Fibroblast of lung (primary cell): ENCODE measurements at regions not wholly inside any gene's neighbourhood (a gene's known extent, or its start where the extent isn't known, plus 50 kb on each side); places are given as distances from the start of the nearest gene placed in this dataset.
A peak's percentile ranks its signal among the peaks of the same experiment; 100 is the strongest.

ENCODE experiments used
- DNase-seq, 2 donors: peaks; one replicate each; pipeline versions ENCODE4 v3.0.0 to v3.0.0-alpha.2; 2010; ENCODE audit warnings: low read depth in 2 of 2
- H2AFZ ChIP-seq: 2 replicates; pipeline ENCODE4 v1.5.1; 2012; ENCODE audit warnings: low read length, control low read depth, inconsistent platforms
- H3K27ac ChIP-seq: 2 replicates; pipeline ENCODE4 v1.5.1; 2011; ENCODE audit warnings: low read length, control low read depth; ENCODE audit not compliant: insufficient read depth
- H3K27me3 ChIP-seq: 2 replicates; pipeline ENCODE4 v1.5.1; 2011; ENCODE audit warnings: mild to moderate bottlenecking, low read length; ENCODE audit not compliant: control insufficient read depth, insufficient read depth
- H3K36me3 ChIP-seq: 2 replicates; pipeline ENCODE4 v1.5.1; 2011; ENCODE audit warnings: low read length; ENCODE audit not compliant: control insufficient read depth, insufficient read depth
- H3K4me1 ChIP-seq: 2 replicates; pipeline ENCODE4 v1.5.1; 2011; ENCODE audit warnings: low read length; ENCODE audit not compliant: control insufficient read depth, insufficient read depth; ENCODE audit errors: extremely low read depth
- H3K4me2 ChIP-seq: 2 replicates; pipeline ENCODE4 v1.5.1; 2011; ENCODE audit warnings: low read length, control low read depth; ENCODE audit not compliant: insufficient read depth; ENCODE audit errors: extremely low read depth
- H3K4me3 ChIP-seq, 4 experiments: fragments of 200-600 bp in 1 of 4; sonication (generic) in 1 of 4; replicated peaks in 1 of 4; 2 replicates each; pipeline ENCODE4 v1.5.1; 2011 to 2016; ENCODE audit warnings: low read length in 4 of 4, low read depth in 3 of 4, mild to moderate bottlenecking in 3 of 4, control low read depth in 2 of 4, inconsistent platforms in 1 of 4, mixed read lengths in 1 of 4; ENCODE audit not compliant: insufficient read depth in 1 of 4; ENCODE audit errors: control extremely low read depth in 1 of 4
- H3K79me2 ChIP-seq: 2 replicates; pipeline ENCODE4 v1.5.1; 2012; ENCODE audit warnings: mild to moderate bottlenecking, low read length, inconsistent platforms; ENCODE audit not compliant: control insufficient read depth, insufficient read depth
- H3K9ac ChIP-seq: 2 replicates; pipeline ENCODE4 v1.5.1; 2011; ENCODE audit warnings: mild to moderate bottlenecking, low read length, control low read depth; ENCODE audit not compliant: insufficient read depth
- H3K9me3 ChIP-seq: 2 replicates; pipeline ENCODE4 v1.5.1; 2012; ENCODE audit warnings: low read depth, low read length; ENCODE audit not compliant: control insufficient read depth, insufficient read depth
- H4K20me1 ChIP-seq: 2 replicates; pipeline ENCODE4 v1.5.1; 2011; ENCODE audit warnings: low read length; ENCODE audit not compliant: control insufficient read depth, insufficient read depth; ENCODE audit errors: extremely low read depth
- EZH2 ChIP-seq: IDR thresholded peaks from 2 replicates; pipeline ENCODE4 v1.5.1; 2012; ENCODE audit warnings: low read length, control low read depth, mild to moderate bottlenecking; ENCODE audit errors: missing control alignments
- TF ChIP-seq, protein P1 (sequence below), 2 donors: IDR thresholded peaks in 1 of 2; conservative IDR thresholded peaks in 1 of 2; 1 replicate in 1 of 2; 2 replicates in 1 of 2; pipeline ENCODE4 v1.5.1; 2011 to 2012; ENCODE audit warnings: low read length in 2 of 2, control low read depth in 1 of 2, inconsistent platforms in 1 of 2, low read depth in 1 of 2, mild to moderate bottlenecking in 1 of 2

DNA sequence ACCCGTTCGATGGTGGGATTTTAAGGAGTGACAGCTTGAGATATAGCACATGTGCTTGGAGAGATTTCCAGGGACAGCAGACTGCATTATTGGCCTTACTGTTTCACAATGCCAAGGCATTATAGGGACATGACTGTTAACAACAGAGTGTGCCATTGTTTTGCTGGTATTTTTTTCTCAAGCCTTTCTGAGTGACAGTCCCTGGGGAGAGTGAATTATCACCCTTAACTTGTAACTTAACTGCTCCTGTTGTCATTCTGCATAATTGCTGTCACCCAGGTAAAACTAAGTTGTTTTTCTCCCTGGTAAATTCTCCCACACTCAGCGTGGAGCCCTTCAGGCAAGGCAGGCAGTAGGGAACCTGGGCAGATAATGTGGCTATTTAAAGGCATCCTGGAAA, 989.2 kb upstream of the LCORL start:
- no peaks in the 10 kb centered on the region for H3K9me3 ChIP-seq
- no peak for DNase-seq
- no peak overlapping the region for H3K4me3 ChIP-seq
- H3K27me3 ChIP-seq: no peaks in the 10 kb centered on the region
- no peak overlapping the region for H3K9ac ChIP-seq
- H3K4me2 ChIP-seq: no peak overlapping the region
- H2AFZ ChIP-seq: no peak overlapping the region
- no peak overlapping the region for H3K27ac ChIP-seq
- TF ChIP-seq, protein P1, sequence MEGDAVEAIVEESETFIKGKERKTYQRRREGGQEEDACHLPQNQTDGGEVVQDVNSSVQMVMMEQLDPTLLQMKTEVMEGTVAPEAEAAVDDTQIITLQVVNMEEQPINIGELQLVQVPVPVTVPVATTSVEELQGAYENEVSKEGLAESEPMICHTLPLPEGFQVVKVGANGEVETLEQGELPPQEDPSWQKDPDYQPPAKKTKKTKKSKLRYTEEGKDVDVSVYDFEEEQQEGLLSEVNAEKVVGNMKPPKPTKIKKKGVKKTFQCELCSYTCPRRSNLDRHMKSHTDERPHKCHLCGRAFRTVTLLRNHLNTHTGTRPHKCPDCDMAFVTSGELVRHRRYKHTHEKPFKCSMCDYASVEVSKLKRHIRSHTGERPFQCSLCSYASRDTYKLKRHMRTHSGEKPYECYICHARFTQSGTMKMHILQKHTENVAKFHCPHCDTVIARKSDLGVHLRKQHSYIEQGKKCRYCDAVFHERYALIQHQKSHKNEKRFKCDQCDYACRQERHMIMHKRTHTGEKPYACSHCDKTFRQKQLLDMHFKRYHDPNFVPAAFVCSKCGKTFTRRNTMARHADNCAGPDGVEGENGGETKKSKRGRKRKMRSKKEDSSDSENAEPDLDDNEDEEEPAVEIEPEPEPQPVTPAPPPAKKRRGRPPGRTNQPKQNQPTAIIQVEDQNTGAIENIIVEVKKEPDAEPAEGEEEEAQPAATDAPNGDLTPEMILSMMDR (conservative IDR thresholded peaks at IDR 0.05 in 1 of 2, IDR thresholded peaks at IDR 0.05 in 1 of 2; ENCODE audit: low read depth in 1 of 2, low read length in 2 of 2): no peak
- TF ChIP-seq EZH2: no peak
- H4K20me1 ChIP-seq: no peaks in the 10 kb centered on the region
- H3K4me1 ChIP-seq: no peaks in the 10 kb centered on the region
- no peaks in the 10 kb centered on the region for H3K36me3 ChIP-seq
- H3K79me2 ChIP-seq: no peaks in the 10 kb centered on the region

DNA sequence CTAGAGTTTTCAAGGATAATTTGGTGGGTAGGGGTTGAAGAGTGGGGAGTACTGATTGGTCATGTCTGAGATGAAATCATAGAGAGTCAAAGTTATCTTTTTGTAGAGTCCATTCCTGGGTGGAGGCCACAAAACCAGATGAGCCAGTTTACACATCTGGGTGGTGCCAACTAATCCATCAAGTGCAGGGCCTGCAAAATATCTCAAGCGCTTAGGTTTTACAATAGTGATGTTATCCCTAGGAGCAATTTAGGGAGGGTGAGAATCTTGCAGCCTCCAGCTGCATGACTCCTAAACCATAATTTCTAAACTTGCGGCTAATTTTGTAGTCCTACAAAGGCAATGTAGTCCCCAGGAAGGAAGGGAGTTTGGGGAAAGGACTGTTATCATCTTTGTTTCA, 988.3 kb upstream of the LCORL start:
- H3K27ac ChIP-seq: no peak overlapping the region
- H3K9me3 ChIP-seq: no peaks in the 10 kb centered on the region
- H3K9ac ChIP-seq: no peak overlapping the region
- no peak overlapping the region for H2AFZ ChIP-seq
- no peak overlapping the region for H3K4me2 ChIP-seq
- H3K79me2 ChIP-seq: no peaks in the 10 kb centered on the region
- TF ChIP-seq, protein P1 (conservative IDR thresholded peaks at IDR 0.05 in 1 of 2, IDR thresholded peaks at IDR 0.05 in 1 of 2; ENCODE audit: low read depth in 1 of 2, low read length in 2 of 2): no peak
- TF ChIP-seq EZH2: no peak
- H3K27me3 ChIP-seq: no peaks in the 10 kb centered on the region
- no peaks in the 10 kb centered on the region for H3K36me3 ChIP-seq
- no peak for DNase-seq
- H3K4me3 ChIP-seq: no peak overlapping the region
- no peaks in the 10 kb centered on the region for H4K20me1 ChIP-seq
- H3K4me1 ChIP-seq: no peaks in the 10 kb centered on the region

DNA sequence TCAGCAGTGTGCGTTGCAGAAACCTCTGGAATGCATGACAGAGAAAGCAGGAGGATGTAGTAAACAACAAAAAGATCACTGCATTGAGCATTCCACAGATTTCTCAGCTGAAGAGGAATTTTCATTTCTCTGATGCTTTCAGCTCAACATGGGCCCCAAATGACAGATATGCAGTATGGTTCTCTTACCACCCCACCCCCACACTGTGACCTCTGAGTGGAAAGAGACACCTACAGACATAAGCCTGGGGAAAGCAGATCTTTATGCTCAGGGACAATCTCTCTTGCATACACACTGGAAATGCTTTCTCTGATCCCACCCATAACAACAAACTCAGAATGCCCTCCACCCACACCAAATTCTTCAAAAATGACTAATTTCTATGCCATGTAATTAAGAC, 983.7 kb upstream of the LCORL start:
- Histone ChIP-seq H3K4me3 (no peak overlapping the region), H4K20me1 (no peaks in the 10 kb centered on the region), H3K36me3 (no peaks in the 10 kb centered on the region), H2AFZ (no peak overlapping the region), H3K79me2 (no peaks in the 10 kb centered on the region), H3K9ac (no peak overlapping the region), H3K27ac (no peak overlapping the region), H3K27me3 (no peaks in the 10 kb centered on the region), H3K9me3 (no peaks in the 10 kb centered on the region), H3K4me1 (no peaks in the 10 kb centered on the region), H3K4me2 (no peak overlapping the region)
- peak; percentile 5 to 69 for DNase-seq
- TF ChIP-seq EZH2: no peak
- TF ChIP-seq, protein P1 (conservative IDR thresholded peaks at IDR 0.05 in 1 of 2, IDR thresholded peaks at IDR 0.05 in 1 of 2; ENCODE audit: low read depth in 1 of 2, low read length in 2 of 2): no peak
